Sigmoid colon (tissue), 4 donors: ENCODE measurements at regions not wholly inside any gene's neighbourhood (a gene's known extent, or its start where the extent isn't known, plus 50 kb on each side); places are given as distances from the start of the nearest gene placed in this dataset.
"Not testable (repeated sequence)": the region's sequence is repeated elsewhere in the genome, so short reads cannot be mapped to it uniquely, and the experiment has no call there.

Experiments
- CTCF ChIP-seq, 4 experiments: fragments of 450-650 bp in 3 of 4; fragments of 200-600 bp in 1 of 4; IDR thresholded peaks; one replicate each; pipeline ENCODE4 v1.5.1; 2016 to 2019; ENCODE audit warnings: antibody characterized with exemption in 4 of 4, mild to moderate bottlenecking in 3 of 4, moderate library complexity in 2 of 4
- POLR2A ChIP-seq, 2 donors: fragments of 450-650 bp; IDR thresholded peaks; one replicate each; pipeline ENCODE4 v1.6.1; 2016; ENCODE audit warnings: antibody characterized with exemption in 2 of 2, mild to moderate bottlenecking in 2 of 2, moderate library complexity in 2 of 2
- POLR2AphosphoS5 ChIP-seq, 4 donors: sonication (generic); formaldehyde crosslinking; IDR thresholded peaks; one replicate each; pipeline ENCODE4 v1.6.1; 2017; ENCODE audit warnings: antibody characterized with exemption in 4 of 4

GRCh38 chr6:1156411-1156810, 155.5 kb upstream of the FOXQ1 start:
- TF ChIP-seq CTCF, POLR2AphosphoS5, POLR2A (IDR thresholded peaks at IDR 0.05): not testable (repeated sequence)
